PFSK-1 (cell line): ENCODE measurements at regions not wholly inside any gene's neighbourhood (a gene's known extent, or its start where the extent isn't known, plus 50 kb on each side); places are given as distances from the start of the nearest gene placed in this dataset.
A peak's percentile ranks its signal among the peaks of the same experiment; 100 is the strongest.

ENCODE experiments used
- FOXP2 ChIP-seq: optimal IDR thresholded peaks from 2 replicates; pipeline ENCODE3; 2011; ENCODE audit warnings: borderline replicate concordance, control low read depth, inconsistent platforms; ENCODE audit not compliant: insufficient read depth; ENCODE audit errors: extremely low read length, extremely low read depth
- POLR2AphosphoS5 ChIP-seq: IDR thresholded peaks from 2 replicates; pipeline ENCODE4 v1.6.1; 2012; ENCODE audit warnings: low read depth, mild to moderate bottlenecking, control low read depth, low read length, moderate library complexity
- SIN3A ChIP-seq: IDR thresholded peaks from 2 replicates; pipeline ENCODE4 v1.6.1; 2012; ENCODE audit warnings: mild to moderate bottlenecking, low read length, moderate library complexity, borderline replicate concordance; ENCODE audit not compliant: insufficient read depth
- TAF1 ChIP-seq: IDR thresholded peaks from 2 replicates; pipeline ENCODE4 v1.6.1; 2012; ENCODE audit warnings: low read length, control low read depth, borderline replicate concordance; ENCODE audit not compliant: insufficient read depth
- TF ChIP-seq, protein P1 (sequence below), 2 experiments: IDR thresholded peaks; 2 replicates each; pipeline versions ENCODE4 v1.6.1 to v1.8.0; 2011 to 2012; ENCODE audit warnings: low read depth in 2 of 2, low read length in 2 of 2, control low read depth in 1 of 2, inconsistent platforms in 1 of 2, mild to moderate bottlenecking in 1 of 2, moderate library complexity in 1 of 2; ENCODE audit not compliant: insufficient read depth in 1 of 2

DNA sequence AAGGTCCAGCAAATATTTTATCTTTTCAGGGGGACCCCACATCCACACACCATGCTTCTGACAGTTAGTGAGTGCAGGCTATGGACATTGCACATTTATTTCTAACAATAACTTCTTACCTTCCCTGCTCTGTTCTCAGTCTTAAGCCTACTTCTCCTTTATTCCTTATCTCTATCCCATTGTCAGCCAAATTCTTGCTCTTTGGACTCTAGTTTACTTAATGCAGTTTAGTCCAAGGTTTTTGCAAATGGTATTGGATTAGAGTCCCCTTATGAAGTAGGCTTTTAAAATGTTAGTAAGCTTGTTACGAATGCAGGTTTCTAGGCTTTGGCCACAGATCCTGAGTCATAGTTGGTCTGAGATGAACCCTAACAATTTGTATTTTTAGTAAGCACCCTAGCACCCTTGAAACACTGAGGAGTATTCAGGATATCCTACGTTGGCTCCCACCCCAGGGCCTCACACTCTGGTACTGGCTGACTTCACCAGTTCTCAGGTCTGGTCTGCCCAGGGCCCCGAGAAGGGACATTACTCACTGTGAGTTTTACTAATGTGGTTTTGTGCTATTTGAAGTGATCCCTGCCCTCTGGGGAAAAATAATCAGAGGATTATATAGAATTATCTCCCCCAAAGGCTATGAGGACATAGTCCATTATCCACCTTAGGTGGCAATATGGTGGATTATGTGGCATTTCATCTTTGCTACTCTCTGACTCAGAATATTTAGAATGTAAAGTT, 239.5 kb downstream of the TGFB2 start:
- TF ChIP-seq FOXP2 (no peak), POLR2AphosphoS5 (no peak), TAF1 (no peak), SIN3A (no peak)
- TF ChIP-seq, protein P1, sequence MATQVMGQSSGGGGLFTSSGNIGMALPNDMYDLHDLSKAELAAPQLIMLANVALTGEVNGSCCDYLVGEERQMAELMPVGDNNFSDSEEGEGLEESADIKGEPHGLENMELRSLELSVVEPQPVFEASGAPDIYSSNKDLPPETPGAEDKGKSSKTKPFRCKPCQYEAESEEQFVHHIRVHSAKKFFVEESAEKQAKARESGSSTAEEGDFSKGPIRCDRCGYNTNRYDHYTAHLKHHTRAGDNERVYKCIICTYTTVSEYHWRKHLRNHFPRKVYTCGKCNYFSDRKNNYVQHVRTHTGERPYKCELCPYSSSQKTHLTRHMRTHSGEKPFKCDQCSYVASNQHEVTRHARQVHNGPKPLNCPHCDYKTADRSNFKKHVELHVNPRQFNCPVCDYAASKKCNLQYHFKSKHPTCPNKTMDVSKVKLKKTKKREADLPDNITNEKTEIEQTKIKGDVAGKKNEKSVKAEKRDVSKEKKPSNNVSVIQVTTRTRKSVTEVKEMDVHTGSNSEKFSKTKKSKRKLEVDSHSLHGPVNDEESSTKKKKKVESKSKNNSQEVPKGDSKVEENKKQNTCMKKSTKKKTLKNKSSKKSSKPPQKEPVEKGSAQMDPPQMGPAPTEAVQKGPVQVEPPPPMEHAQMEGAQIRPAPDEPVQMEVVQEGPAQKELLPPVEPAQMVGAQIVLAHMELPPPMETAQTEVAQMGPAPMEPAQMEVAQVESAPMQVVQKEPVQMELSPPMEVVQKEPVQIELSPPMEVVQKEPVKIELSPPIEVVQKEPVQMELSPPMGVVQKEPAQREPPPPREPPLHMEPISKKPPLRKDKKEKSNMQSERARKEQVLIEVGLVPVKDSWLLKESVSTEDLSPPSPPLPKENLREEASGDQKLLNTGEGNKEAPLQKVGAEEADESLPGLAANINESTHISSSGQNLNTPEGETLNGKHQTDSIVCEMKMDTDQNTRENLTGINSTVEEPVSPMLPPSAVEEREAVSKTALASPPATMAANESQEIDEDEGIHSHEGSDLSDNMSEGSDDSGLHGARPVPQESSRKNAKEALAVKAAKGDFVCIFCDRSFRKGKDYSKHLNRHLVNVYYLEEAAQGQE (IDR thresholded peaks at IDR 0.05; ENCODE audit: insufficient read depth in 1 of 2, low read depth in 2 of 2, low read length in 2 of 2) = no peak

DNA sequence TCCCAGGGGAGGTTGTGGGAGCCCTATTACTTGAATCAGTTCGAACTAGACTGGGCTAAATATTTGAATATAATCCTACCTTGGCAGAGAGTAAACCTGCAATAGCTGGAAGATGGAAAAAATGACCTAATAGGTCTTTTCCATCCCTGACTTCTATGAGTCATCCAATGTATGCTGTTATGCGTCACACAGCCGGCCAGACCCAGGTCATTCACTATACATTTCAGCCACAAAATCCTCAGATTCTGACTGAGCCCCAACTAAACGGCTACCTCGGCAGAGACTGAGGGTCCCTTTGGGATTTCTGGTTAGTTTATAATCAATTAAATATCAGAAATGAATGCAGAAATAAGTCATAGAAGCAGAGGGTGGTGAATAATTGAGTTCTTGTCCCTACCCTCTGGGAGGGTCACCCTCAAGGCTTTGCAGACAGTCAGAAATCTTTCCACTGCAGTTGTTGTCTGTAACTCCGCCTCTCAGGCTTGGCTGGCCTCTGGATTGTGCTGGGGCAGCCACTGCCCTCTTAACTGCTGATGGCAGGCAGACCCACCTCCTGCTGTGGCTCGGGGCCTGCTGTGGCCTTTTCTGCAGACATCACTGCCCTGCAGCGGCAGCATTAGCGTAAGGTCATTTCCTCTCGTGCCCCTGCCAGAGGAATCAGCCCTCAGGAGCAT, 240.5 kb downstream of the TGFB2 start:
- TF ChIP-seq, protein P1 (IDR thresholded peaks at IDR 0.05; ENCODE audit: insufficient read depth in 1 of 2, low read depth in 2 of 2, low read length in 2 of 2) = 0 out of 4 replicates have a peak, but pooled peaks of 1 of the 2 experiments have one; percentile 18
- TF ChIP-seq FOXP2 (peak; percentile 53), POLR2AphosphoS5 (no peak)

DNA sequence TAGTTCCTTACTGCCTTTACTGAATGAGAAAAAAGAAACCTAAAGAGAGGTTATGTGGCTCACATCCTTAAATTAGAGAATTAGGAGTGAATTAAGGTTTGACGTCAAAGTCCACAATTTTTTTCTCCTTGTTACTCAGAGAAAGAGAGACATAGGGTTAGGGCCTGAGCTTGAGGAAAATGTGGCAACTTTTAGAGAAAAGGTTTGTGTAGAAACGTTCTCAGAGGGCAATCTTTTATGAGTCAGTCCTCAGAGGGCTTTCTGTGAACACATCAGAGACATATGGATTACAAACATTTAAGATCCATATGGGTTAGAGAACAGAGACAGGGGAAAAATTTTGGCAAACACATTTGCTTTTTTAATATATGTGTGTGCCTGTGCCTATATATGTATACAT, 242.8 kb downstream of the TGFB2 start:
- TF ChIP-seq, protein P1 (IDR thresholded peaks at IDR 0.05; ENCODE audit: insufficient read depth in 1 of 2, low read depth in 2 of 2, low read length in 2 of 2) = no peak
- TF ChIP-seq SIN3A (no peak), FOXP2 (no peak), POLR2AphosphoS5 (no peak), TAF1 (no peak)

DNA sequence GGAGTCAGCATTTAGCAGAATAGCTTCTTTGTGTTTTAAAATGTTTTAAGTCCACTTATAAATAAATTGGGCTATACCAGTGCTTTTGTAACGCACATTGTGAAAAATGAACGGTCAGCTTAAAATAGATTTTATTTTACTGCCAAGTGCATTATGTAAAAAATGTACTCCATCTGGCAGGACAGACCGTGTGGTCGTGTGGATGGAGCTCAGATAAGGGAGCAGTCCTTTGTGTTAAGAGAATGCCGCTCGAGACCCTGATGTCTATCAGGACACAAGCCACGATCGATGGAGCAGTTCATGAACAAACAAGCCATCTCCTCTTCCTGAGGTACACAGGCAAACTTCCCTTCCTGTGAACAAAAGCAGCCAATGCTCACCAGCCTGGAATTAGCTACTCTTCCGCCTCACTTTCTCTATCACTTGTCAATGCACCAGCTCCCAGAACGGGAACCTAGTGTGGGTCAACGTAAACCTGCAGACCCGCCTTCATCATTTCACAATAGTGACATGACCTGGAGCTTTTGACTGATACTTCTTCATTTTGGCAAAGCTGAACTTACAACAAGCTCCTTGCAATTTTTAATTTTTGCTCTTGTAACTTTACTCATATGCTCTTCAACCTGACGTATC, 243.5 kb downstream of the TGFB2 start:
- TF ChIP-seq POLR2AphosphoS5 (no peak), SIN3A (no peak), TAF1 (no peak), FOXP2 (no peak)
- TF ChIP-seq, protein P1 (IDR thresholded peaks at IDR 0.05; ENCODE audit: insufficient read depth in 1 of 2, low read depth in 2 of 2, low read length in 2 of 2) = no peak
